C4-2B (cell line): ENCODE measurements at regions not wholly inside any gene's neighbourhood (a gene's known extent, or its start where the extent isn't known, plus 50 kb on each side); places are given as distances from the start of the nearest gene placed in this dataset.

ENCODE experiments used
- H3K27ac ChIP-seq: fragments of 450-650 bp; 2 replicates; pipeline ENCODE4 v1.5.1; 2017
- CTCF ChIP-seq: fragments of 450-650 bp; conservative IDR thresholded peaks from 2 replicates; pipeline ENCODE4 v1.5.1; 2017; ENCODE audit warnings: mild to moderate bottlenecking
- ZFX ChIP-seq: fragments of 450-650 bp; IDR thresholded peaks from 2 replicates; pipeline ENCODE4 v1.6.1; 2017

- TF ChIP-seq ZFX (no peak), CTCF (no peak)
- no peak overlapping the region for H3K27ac ChIP-seq
These were observed 263.6 kb downstream of the RNF144A start for GRCh38 chr2:7180638-7181370.

- no peak overlapping the region for H3K27ac ChIP-seq
- TF ChIP-seq CTCF (no peak), ZFX (no peak)
These were observed 265.3 kb downstream of the RNF144A start for GRCh38 chr2:7182525-7182924.

GRCh38 chr2:7189106-7189505 lies 271.9 kb downstream of the RNF144A start:
- TF ChIP-seq CTCF (no peak), ZFX (no peak)

GRCh38 chr2:7190587-7191324 lies 273.5 kb downstream of the RNF144A start:
- no peak for TF ChIP-seq CTCF
- no peak for TF ChIP-seq ZFX
- no peak overlapping the region for H3K27ac ChIP-seq

More at GRCh38 chr2:7189106-7189505, 271.9 kb downstream of the RNF144A start:
- H3K27ac ChIP-seq = no peak overlapping the region

- no peak overlapping the region for H3K27ac ChIP-seq
- no peak for TF ChIP-seq CTCF
- no peak for TF ChIP-seq ZFX
These were observed 274.7 kb downstream of the RNF144A start for GRCh38 chr2:7191932-7192331.

- TF ChIP-seq CTCF (no peak), ZFX (no peak)
- H3K27ac ChIP-seq = no peak overlapping the region
These were observed 276.2 kb downstream of the RNF144A start for GRCh38 chr2:7193457-7193856.

- H3K27ac ChIP-seq = no peak overlapping the region
- TF ChIP-seq ZFX (no peak), CTCF (no peak)
These were observed 277.7 kb downstream of the RNF144A start for GRCh38 chr2:7194950-7195349.
